Activated CD4-positive, alpha-beta memory T cell treated with anti-CD3 and anti-CD28 coated beads for 36 hours (primary cell): ENCODE measurements at regions not wholly inside any gene's neighbourhood (a gene's known extent, or its start where the extent isn't known, plus 50 kb on each side); places are given as distances from the start of the nearest gene placed in this dataset.

ENCODE experiments used
- CTCF ChIA-PET: fragments of 350-600 bp; sonication (Branson Sonifier 250); formaldehyde crosslinking; loops from one replicate; lab custom pipeline; 2021; ENCODE audit warnings: antibody characterized with exemption, inconsistent platforms; lab: Charles Lee
- POLR2A ChIA-PET: fragments of 350-600 bp; sonication (Branson Sonifier 250); formaldehyde crosslinking; loops from one replicate; lab custom pipeline; 2021; ENCODE audit warnings: antibody characterized with exemption; lab: Charles Lee
- DNase-seq: peaks from one replicate; pipeline ENCODE4 v3.0.0-alpha.2; 2020
- H3K27ac Mint-ChIP-seq: one replicate; pipeline ENCODE4 v1.8.0; 2021; ENCODE audit warnings: mixed read lengths
- H3K27me3 Mint-ChIP-seq: one replicate; pipeline ENCODE4 v1.8.0; 2021; ENCODE audit warnings: mixed read lengths
- H3K36me3 Mint-ChIP-seq: one replicate; pipeline ENCODE4 v1.8.0; 2021; ENCODE audit warnings: mixed read lengths
- H3K4me1 Mint-ChIP-seq: one replicate; pipeline ENCODE4 v1.8.0; 2021; ENCODE audit warnings: low read depth, mixed read lengths
- H3K4me3 Mint-ChIP-seq: one replicate; pipeline ENCODE4 v1.8.0; 2021; ENCODE audit warnings: mild to moderate bottlenecking, mixed read lengths
- H3K9me3 Mint-ChIP-seq: one replicate; pipeline ENCODE4 v1.8.0; 2021; ENCODE audit warnings: mixed read lengths
- intact Hi-C: fragments of 100-400 bp; cut with micrococcal nuclease; formaldehyde crosslinking; loops from one replicate; pipeline ENCODE4 v1.15.1; 2023

GRCh38 chr4:45897946-45898585, 225.8 kb downstream of the GABRG1 start:
- Mint-ChIP-seq H3K9me3 (peaks cover 13% of the 10 kb centered on the region), H3K36me3 (no peaks in the 10 kb centered on the region), H3K4me1 (no peaks in the 10 kb centered on the region), H3K4me3 (no peak overlapping the region), H3K27ac (no peak overlapping the region), H3K27me3 (no peaks in the 10 kb centered on the region)
- DNase-seq, result no peak
- POLR2A ChIA-PET, result no interaction called here
- CTCF ChIA-PET, result no interaction called here
- intact Hi-C loops, result no loop called here

GRCh38 chr4:45883421-45883820, 240.4 kb downstream of the GABRG1 start:
- H3K4me1 Mint-ChIP-seq, result no peaks in the 10 kb centered on the region
- no peak for DNase-seq
- no peak overlapping the region for H3K27ac Mint-ChIP-seq
- CTCF ChIA-PET, result no interaction called here
- H3K9me3 Mint-ChIP-seq, result peaks cover 43% of the 10 kb centered on the region
- H3K36me3 Mint-ChIP-seq, result no peaks in the 10 kb centered on the region
- intact Hi-C loops, result no loop called here
- POLR2A ChIA-PET, result no interaction called here
- no peaks in the 10 kb centered on the region for H3K27me3 Mint-ChIP-seq
- no peak overlapping the region for H3K4me3 Mint-ChIP-seq

GRCh38 chr4:45876235-45876890, 247.5 kb downstream of the GABRG1 start:
- Mint-ChIP-seq H3K27ac (no peak overlapping the region), H3K9me3 (peaks cover 10% of the 10 kb centered on the region), H3K4me1 (no peaks in the 10 kb centered on the region), H3K36me3 (no peaks in the 10 kb centered on the region), H3K4me3 (no peak overlapping the region), H3K27me3 (no peaks in the 10 kb centered on the region)
- CTCF ChIA-PET, result no interaction called here
- POLR2A ChIA-PET, result no interaction called here
- DNase-seq, result no peak
- intact Hi-C loops, result no loop called here

GRCh38 chr4:45869184-45869583, 254.7 kb downstream of the GABRG1 start:
- no peaks in the 10 kb centered on the region for H3K4me1 Mint-ChIP-seq
- intact Hi-C loops, result no loop called here
- H3K4me3 Mint-ChIP-seq, result no peak overlapping the region
- DNase-seq, result no peak
- H3K9me3 Mint-ChIP-seq, result peaks cover 8% of the 10 kb centered on the region
- H3K27ac Mint-ChIP-seq, result no peak overlapping the region
- H3K36me3 Mint-ChIP-seq, result no peaks in the 10 kb centered on the region
- ChIA-PET POLR2A (no interaction called here), CTCF (no interaction called here)
- no peaks in the 10 kb centered on the region for H3K27me3 Mint-ChIP-seq

GRCh38 chr4:45865781-45866180, 258.1 kb downstream of the GABRG1 start:
- Mint-ChIP-seq H3K9me3 (peaks cover 8% of the 10 kb centered on the region), H3K27me3 (no peaks in the 10 kb centered on the region), H3K4me3 (no peak overlapping the region), H3K4me1 (no peaks in the 10 kb centered on the region), H3K27ac (no peak overlapping the region), H3K36me3 (no peaks in the 10 kb centered on the region)
- POLR2A ChIA-PET, result no interaction called here
- CTCF ChIA-PET, result no interaction called here
- no peak for DNase-seq
- intact Hi-C loops, result no loop called here

- POLR2A ChIA-PET, result no interaction called here
Observed at GRCh38 chr4:45855857-45856256, 268.0 kb downstream of the GABRG1 start.

GRCh38 chr4:45846016-45846415, 277.8 kb downstream of the GABRG1 start:
- intact Hi-C loops, result no loop called here
- Mint-ChIP-seq H3K36me3 (no peaks in the 10 kb centered on the region), H3K4me1 (no peaks in the 10 kb centered on the region), H3K27ac (no peak overlapping the region), H3K4me3 (no peak overlapping the region), H3K9me3 (peaks cover 13% of the 10 kb centered on the region), H3K27me3 (no peaks in the 10 kb centered on the region)
- ChIA-PET POLR2A (no interaction called here), CTCF (no interaction called here)
- no peak for DNase-seq

More at GRCh38 chr4:45855857-45856256, 268.0 kb downstream of the GABRG1 start:
- no peak overlapping the region for H3K27ac Mint-ChIP-seq
- no peaks in the 10 kb centered on the region for H3K36me3 Mint-ChIP-seq
- no peaks in the 10 kb centered on the region for H3K27me3 Mint-ChIP-seq
- CTCF ChIA-PET, result no interaction called here
- H3K4me3 Mint-ChIP-seq, result no peak overlapping the region
- no peaks in the 10 kb centered on the region for H3K4me1 Mint-ChIP-seq
- no peak for DNase-seq
- H3K9me3 Mint-ChIP-seq, result peaks cover 30% of the 10 kb centered on the region
- intact Hi-C loops, result no loop called here

GRCh38 chr4:45841791-45842190, 282.1 kb downstream of the GABRG1 start:
- DNase-seq, result no peak
- no peaks in the 10 kb centered on the region for H3K36me3 Mint-ChIP-seq
- H3K27ac Mint-ChIP-seq, result no peak overlapping the region
- CTCF ChIA-PET, result no interaction called here
- peaks cover 6% of the 10 kb centered on the region for H3K9me3 Mint-ChIP-seq
- no peak overlapping the region for H3K4me3 Mint-ChIP-seq
- POLR2A ChIA-PET, result no interaction called here
- no peaks in the 10 kb centered on the region for H3K27me3 Mint-ChIP-seq
- no peaks in the 10 kb centered on the region for H3K4me1 Mint-ChIP-seq
- intact Hi-C loops, result no loop called here

- Mint-ChIP-seq H3K9me3 (peaks cover 31% of the 10 kb centered on the region), H3K4me3 (no peak overlapping the region), H3K27me3 (no peaks in the 10 kb centered on the region), H3K4me1 (no peaks in the 10 kb centered on the region), H3K27ac (no peak overlapping the region), H3K36me3 (no peaks in the 10 kb centered on the region)
- intact Hi-C loops, result no loop called here
- POLR2A ChIA-PET, result no interaction called here
- CTCF ChIA-PET, result no interaction called here
- no peak for DNase-seq
Observed at GRCh38 chr4:45831692-45832091, 292.2 kb downstream of the GABRG1 start.

GRCh38 chr4:45803994-45804393, 319.9 kb downstream of the GABRG1 start:
- DNase-seq, result no peak
- intact Hi-C loops, result no loop called here
- no peak overlapping the region for H3K4me3 Mint-ChIP-seq
- no peaks in the 10 kb centered on the region for H3K36me3 Mint-ChIP-seq
- H3K4me1 Mint-ChIP-seq, result no peaks in the 10 kb centered on the region
- H3K9me3 Mint-ChIP-seq, result peaks cover 9% of the 10 kb centered on the region
- no peak overlapping the region for H3K27ac Mint-ChIP-seq
- CTCF ChIA-PET, result no interaction called here
- POLR2A ChIA-PET, result no interaction called here
- H3K27me3 Mint-ChIP-seq, result no peaks in the 10 kb centered on the region

GRCh38 chr4:45795135-45795534, 328.7 kb downstream of the GABRG1 start:
- no peaks in the 10 kb centered on the region for H3K27me3 Mint-ChIP-seq
- POLR2A ChIA-PET, result no interaction called here
- peaks cover 15% of the 10 kb centered on the region for H3K9me3 Mint-ChIP-seq
- CTCF ChIA-PET, result no interaction called here
- H3K4me1 Mint-ChIP-seq, result no peaks in the 10 kb centered on the region
- no peaks in the 10 kb centered on the region for H3K36me3 Mint-ChIP-seq
- DNase-seq, result no peak
- H3K27ac Mint-ChIP-seq, result no peak overlapping the region
- intact Hi-C loops, result no loop called here
- no peak overlapping the region for H3K4me3 Mint-ChIP-seq

GRCh38 chr4:45778514-45778913, 345.3 kb downstream of the GABRG1 start:
- intact Hi-C loops, result no loop called here
- ChIA-PET POLR2A (no interaction called here), CTCF (no interaction called here)
- Mint-ChIP-seq H3K36me3 (no peaks in the 10 kb centered on the region), H3K9me3 (peaks cover 11% of the 10 kb centered on the region), H3K27ac (no peak overlapping the region), H3K27me3 (no peaks in the 10 kb centered on the region), H3K4me3 (no peak overlapping the region), H3K4me1 (no peaks in the 10 kb centered on the region)
- no peak for DNase-seq

GRCh38 chr4:45776146-45776545, 347.7 kb downstream of the GABRG1 start:
- Mint-ChIP-seq H3K36me3 (no peaks in the 10 kb centered on the region), H3K4me3 (no peak overlapping the region), H3K9me3 (peaks cover 7% of the 10 kb centered on the region), H3K27ac (no peak overlapping the region), H3K4me1 (no peaks in the 10 kb centered on the region), H3K27me3 (no peaks in the 10 kb centered on the region)
- ChIA-PET POLR2A (no interaction called here), CTCF (no interaction called here)
- no peak for DNase-seq
- intact Hi-C loops, result no loop called here
